K562 (cell line): ENCODE measurements at regions not wholly inside any gene's neighbourhood (a gene's known extent, or its start where the extent isn't known, plus 50 kb on each side); places are given as distances from the start of the nearest gene placed in this dataset.
"Not testable (repeated sequence)": the region's sequence is repeated elsewhere in the genome, so short reads cannot be mapped to it uniquely, and the experiment has no call there.

ENCODE experiments used
- E4F1 ChIP-seq: fragments of 250-450 bp; sonication (Bioruptor Pico); IDR thresholded peaks from 2 replicates; pipeline ENCODE4 v1.5.0; 2021; ENCODE audit warnings: mild to moderate bottlenecking, borderline replicate concordance
- ELF2 ChIP-seq: fragments of 250-450 bp; sonication (Bioruptor Pico); IDR thresholded peaks from 2 replicates; pipeline ENCODE4 v1.5.0; 2021; ENCODE audit warnings: mild to moderate bottlenecking
- NFYB ChIP-seq: IDR thresholded peaks from 2 replicates; pipeline ENCODE4 v1.6.1; 2011; ENCODE audit warnings: mild to moderate bottlenecking, moderate library complexity; ENCODE audit not compliant: insufficient read length; ENCODE audit errors: extremely low read depth
- PATZ1 ChIP-seq: fragments of 250-450 bp; sonication (Bioruptor Pico); IDR thresholded peaks from 2 replicates; pipeline ENCODE4 v1.5.0; 2020; ENCODE audit warnings: mild to moderate bottlenecking, borderline replicate concordance

DNA sequence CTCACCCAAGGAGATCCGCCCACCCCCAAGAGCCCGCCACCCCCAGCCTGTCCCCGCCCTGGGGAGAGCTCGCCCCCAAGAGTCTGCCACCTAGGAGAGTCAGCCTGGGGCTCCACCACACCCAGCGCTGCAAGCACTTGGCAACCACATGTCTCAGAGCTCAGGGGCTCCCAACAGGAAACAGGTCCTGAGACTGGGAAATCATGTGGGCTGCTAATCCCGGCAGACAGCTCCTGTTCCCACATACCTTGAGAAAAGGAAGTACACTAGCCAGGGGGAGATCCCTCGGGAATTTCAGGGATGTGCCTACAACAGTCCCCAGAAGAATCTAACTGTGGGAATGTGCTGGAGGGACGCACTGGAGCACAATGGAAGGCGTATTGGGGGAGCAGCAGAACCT lies 331.4 kb downstream of the ANAPC1 start:
- not testable (repeated sequence) for TF ChIP-seq ELF2 (CRISPR knock-in tag); E4F1; PATZ1 (CRISPR knock-in tag); NFYB
